HCT116 (cell line): ENCODE measurements at regions not wholly inside any gene's neighbourhood (a gene's known extent, or its start where the extent isn't known, plus 50 kb on each side); places are given as distances from the start of the nearest gene placed in this dataset.

Experiments used
- ATAC-seq: fragments of 200-7000 bp; cut with Tn5 transposase; 2 replicates; pipeline ENCODE4 v1.9.1; 2020; ENCODE audit warnings: mild to moderate bottlenecking, moderate library complexity
- BruUV-seq: library from RNA; stranded (reverse); fragments of 400-500 nt; replicated peaks from 2 replicates; lab custom pipeline; 2021; lab: Mats Ljungman, UMichigan
- CTCF ChIA-PET: fragments of 300-600 bp; sonication (Branson Sonifier 250); formaldehyde crosslinking; loops from one replicate; lab custom pipeline; 2021; ENCODE audit warnings: antibody characterized with exemption; lab: Charles Lee
- POLR2A ChIA-PET: fragments of 300-600, 350-600 bp; sonication (Branson Sonifier 250); formaldehyde crosslinking; loops from one replicate; lab custom pipeline; 2021; ENCODE audit warnings: antibody characterized with exemption; lab: Charles Lee
- RAD21 ChIA-PET, 2 experiments: fragments of 300-600 bp; sonication (Branson Sonifier 250); formaldehyde crosslinking; loops; one replicate each; lab custom pipeline; 2023; ENCODE audit warnings: low total read pairs in 2 of 2; ENCODE audit not compliant: uncharacterized antibody in 2 of 2, unreplicated experiment in 2 of 2, low non-redundant PET in 1 of 2; lab: Charles Lee
- DNase-seq: peaks from one replicate; pipeline ENCODE4 v3.0.0-alpha.2; 2010; ENCODE audit warnings: low read depth, low spot score
- H2AFZ ChIP-seq: fragments of 200-600 bp; shearing (Covaris generic), sonication (generic); 2 replicates; pipeline ENCODE4 v1.6.1; 2017; ENCODE audit warnings: low read depth, mixed run types, mixed read lengths, antibody characterized with exemption, low read length; ENCODE audit not compliant: poor library complexity, severe bottlenecking
- H3K27ac ChIP-seq: 2 replicates; pipeline ENCODE4 v1.5.1; 2012; ENCODE audit warnings: low read depth, low read length
- H3K27me3 ChIP-seq: fragments of 200-600 bp; sonication (generic); 2 replicates; pipeline ENCODE4 v1.6.1; 2016; ENCODE audit warnings: mixed run types, low read length, mixed read lengths; ENCODE audit not compliant: insufficient read depth
- H3K36me3 ChIP-seq, 2 experiments: fragments of 200-500 bp in 1 of 2; fragments of 200-600 bp in 1 of 2; sonication (Bioruptor generic) in 1 of 2; sonication (generic) in 1 of 2; 2 replicates each; pipeline versions ENCODE4 v1.5.1 to v1.6.1; 2014 to 2016; ENCODE audit warnings: low read length in 2 of 2, inconsistent platforms in 1 of 2, mixed read lengths in 1 of 2, mixed run types in 1 of 2; ENCODE audit not compliant: insufficient read depth in 2 of 2, control insufficient read depth in 1 of 2
- H3K4me1 ChIP-seq, 2 experiments: fragments of 200-600 bp in 1 of 2; sonication (generic) in 1 of 2; 2 replicates each; pipeline versions ENCODE4 v1.5.1 to v1.6.1; 2012 to 2017; ENCODE audit warnings: low read length in 2 of 2, inconsistent platforms in 1 of 2, mild to moderate bottlenecking in 1 of 2, mixed read lengths in 1 of 2, mixed run types in 1 of 2, moderate library complexity in 1 of 2; ENCODE audit not compliant: insufficient read depth in 2 of 2, control insufficient read depth in 1 of 2
- H3K4me2 ChIP-seq: fragments of 200-600 bp; sonication (generic); 2 replicates; pipeline ENCODE4 v1.6.1; 2017; ENCODE audit warnings: mixed run types, low read length, mixed read lengths
- H3K4me3 ChIP-seq, 2 experiments: fragments of 200-600 bp in 1 of 2; sonication (generic) in 1 of 2; replicated peaks in 1 of 2; 2 replicates each; pipeline ENCODE4 v1.5.1; 2011 to 2016; ENCODE audit warnings: low read length in 2 of 2, control low read depth in 1 of 2, low read depth in 1 of 2, mild to moderate bottlenecking in 1 of 2, mixed read lengths in 1 of 2, mixed run types in 1 of 2
- H3K79me2 ChIP-seq: fragments of 200-600 bp; sonication (generic); 2 replicates; pipeline ENCODE4 v1.6.1; 2017; ENCODE audit warnings: mild to moderate bottlenecking, mixed run types, low read length, moderate library complexity, mixed read lengths; ENCODE audit not compliant: insufficient read depth
- H3K9ac ChIP-seq: fragments of 200-600 bp; sonication (generic); 2 replicates; pipeline ENCODE4 v1.6.1; 2016; ENCODE audit warnings: low read length, mixed read lengths
- H3K9me2 ChIP-seq: fragments of 200-600 bp; sonication (generic), shearing (Covaris generic); 2 replicates; pipeline ENCODE4 v1.6.1; 2017; ENCODE audit warnings: mixed run types, mild to moderate bottlenecking, moderate library complexity; ENCODE audit not compliant: insufficient read depth
- H3K9me3 ChIP-seq, 2 experiments: fragments of 200-500 bp in 1 of 2; fragments of 200-600 bp in 1 of 2; sonication (Bioruptor generic) in 1 of 2; sonication (generic) in 1 of 2; 2 replicates each; pipeline ENCODE4 v1.6.1; 2014 to 2017; ENCODE audit warnings: low read length in 2 of 2, mixed read lengths in 2 of 2, inconsistent platforms in 1 of 2, low read depth in 1 of 2, mild to moderate bottlenecking in 1 of 2, mixed run types in 1 of 2, moderate library complexity in 1 of 2; ENCODE audit not compliant: control insufficient read depth in 1 of 2, insufficient read depth in 1 of 2
- H4K20me1 ChIP-seq: fragments of 200-600 bp; sonication (generic), shearing (Covaris generic); 2 replicates; pipeline ENCODE4 v1.6.1; 2017; ENCODE audit warnings: mixed run types, mild to moderate bottlenecking, moderate library complexity; ENCODE audit not compliant: insufficient read depth
- CBX3 ChIP-seq: IDR thresholded peaks from 2 replicates; pipeline ENCODE4 v1.6.1; 2012; ENCODE audit warnings: low read depth
- EGR1 ChIP-seq: IDR thresholded peaks from 2 replicates; pipeline ENCODE4 v1.6.1; 2012; ENCODE audit warnings: low read depth
- EZH2phosphoT487 ChIP-seq: fragments of 200-600 bp; IDR thresholded peaks from 2 replicates; pipeline ENCODE4 v1.6.1; 2018; ENCODE audit warnings: antibody characterized with exemption, borderline replicate concordance
- FOSL1 ChIP-seq: IDR thresholded peaks from 2 replicates; pipeline ENCODE4 v1.6.1; 2012; ENCODE audit warnings: low read depth
- JUND ChIP-seq: IDR thresholded peaks from 2 replicates; pipeline ENCODE4 v1.6.1; 2012
- RAD21 ChIP-seq: IDR thresholded peaks from 2 replicates; pipeline ENCODE4 v1.6.1; 2012; ENCODE audit warnings: low read depth, mild to moderate bottlenecking
- REST ChIP-seq: IDR thresholded peaks from 2 replicates; pipeline ENCODE4 v1.6.1; 2012; ENCODE audit warnings: low read depth
- SIN3A ChIP-seq: IDR thresholded peaks from 2 replicates; pipeline ENCODE4 v1.6.1; 2012; ENCODE audit warnings: low read depth
- TCF7L2 ChIP-seq: IDR thresholded peaks from 2 replicates; pipeline ENCODE4 v1.7.0; 2011; ENCODE audit warnings: borderline replicate concordance, inconsistent platforms; ENCODE audit not compliant: insufficient read depth, insufficient read length; ENCODE audit errors: extremely low read depth
- ZBTB33 ChIP-seq: IDR thresholded peaks from 2 replicates; pipeline ENCODE4 v1.6.1; 2011; ENCODE audit warnings: mild to moderate bottlenecking, low read length, moderate library complexity; ENCODE audit not compliant: insufficient replicate concordance; ENCODE audit errors: extremely low read depth
- ZNF274 ChIP-seq: fragments of 200-500 bp; sonication (Bioruptor generic); IDR thresholded peaks from 2 replicates; pipeline ENCODE4 v1.6.1; 2014; ENCODE audit warnings: mild to moderate bottlenecking, low read depth, low read length, inconsistent platforms
- intact Hi-C: fragments of 100-400 bp; cut with micrococcal nuclease; formaldehyde crosslinking; loops from 2 replicates; pipeline ENCODE4 v1.10.0; 2022

- no peaks in the 10 kb centered on the region for H3K4me1 ChIP-seq
- H3K9me2 ChIP-seq, result no peaks in the 10 kb centered on the region
- no peaks in the 10 kb centered on the region for H3K79me2 ChIP-seq
- intact Hi-C loops, result no loop called here
- no peaks in the 10 kb centered on the region for H3K27me3 ChIP-seq
- no peak overlapping the region for H3K4me3 ChIP-seq
- DNase-seq, result no peak
- peaks cover 0 to 4% of the 10 kb centered on the region in 2 experiments; a peak in 2 of 4 replicates for H3K9me3 ChIP-seq
- TF ChIP-seq ZNF274, result no peak
- no peak for TF ChIP-seq CBX3
- no peak for TF ChIP-seq SIN3A
- TF ChIP-seq, all 23 proteins: peak for 0
- POLR2A ChIA-PET, result no interaction called here
- no peak overlapping the region for H3K9ac ChIP-seq
- H2AFZ ChIP-seq, result no peak overlapping the region
- no peaks in the 10 kb centered on the region for H3K36me3 ChIP-seq
- no peaks in the 10 kb centered on the region for H4K20me1 ChIP-seq
- H3K27ac ChIP-seq, result no peak overlapping the region
- RAD21 ChIA-PET, result no interaction called here
- no peak overlapping the region for H3K4me2 ChIP-seq
- no peak for ATAC-seq
- CTCF ChIA-PET, result no interaction called here
- BruUV-seq, result no TSS peak
These were observed 989.8 kb downstream of the ADGRL2 start for GRCh38 chr1:82790556-82790955.

- Histone ChIP-seq H3K4me2 (no peak overlapping the region), H4K20me1 (no peaks in the 10 kb centered on the region), H3K4me1 (no peaks in the 10 kb centered on the region), H3K79me2 (no peaks in the 10 kb centered on the region), H3K9ac (no peak overlapping the region), H3K4me3 (no peak overlapping the region), H3K9me3 (peaks cover 0 to 4% of the 10 kb centered on the region in 2 experiments; a peak in 2 of 4 replicates), H3K27me3 (no peaks in the 10 kb centered on the region), H3K27ac (no peak overlapping the region), H3K36me3 (no peaks in the 10 kb centered on the region), H2AFZ (no peak overlapping the region), H3K9me2 (no peaks in the 10 kb centered on the region)
- ChIA-PET POLR2A (no interaction called here), CTCF (no interaction called here), RAD21 (no interaction called here)
- BruUV-seq, result no TSS peak
- ATAC-seq (no peak), DNase-seq (no peak)
- TF ChIP-seq ZBTB33, result no peak
- TF ChIP-seq TCF7L2, result no peak
- TF ChIP-seq FOSL1, result no peak
- no peak for TF ChIP-seq CBX3
- TF ChIP-seq REST, result no peak
- TF ChIP-seq EGR1, result no peak
- no peak for TF ChIP-seq EZH2phosphoT487
- no peak for TF ChIP-seq RAD21
- no peak for TF ChIP-seq JUND
- intact Hi-C loops, result no loop called here
These were observed 987.9 kb downstream of the ADGRL2 start for GRCh38 chr1:82788660-82789059.
